ENCODE measurements at regions not wholly inside any gene's neighbourhood (a gene's known extent, or its start where the extent isn't known, plus 50 kb on each side); places are given as distances from the start of the nearest gene placed in this dataset.

- Histone ChIP-seq H3K4me2 (replicated peaks; ENCODE audit: extremely low read depth, low read length, poor library complexity, severe bottlenecking) (no peak overlapping the region), H4K20me1 (ENCODE audit: insufficient read depth, low read length) (no peaks in the 10 kb centered on the region), H2AFZ (ENCODE audit: insufficient read depth, low read depth, low read length, poor library complexity, severe bottlenecking) (no peak overlapping the region), H3K27ac (ENCODE audit: low read depth in 1 of 2, low read length in 2 of 2) (no peak overlapping the region), H3K36me3 (replicated peaks in 1 of 2; ENCODE audit: control insufficient read depth in 1 of 2, insufficient read depth in 2 of 2, low read length in 2 of 2) (no peaks in the 10 kb centered on the region), H3K9ac (ENCODE audit: insufficient read depth, low read length, poor library complexity, severe bottlenecking) (no peak overlapping the region), H3K4me3 (replicated peaks in 1 of 3; ENCODE audit: low read depth in 2 of 3, low read length in 3 of 3) (no peak overlapping the region), H3K4me1 (ENCODE audit: control insufficient read depth in 1 of 2, insufficient read depth in 2 of 2, low read length in 2 of 2) (no peaks in the 10 kb centered on the region), H3K27me3 (ENCODE audit: control insufficient read depth in 2 of 2, insufficient read depth in 2 of 2, low read length in 2 of 2) (no peaks in the 10 kb centered on the region), H3K79me2 (ENCODE audit: insufficient read depth, low read length) (no peaks in the 10 kb centered on the region), H3K9me3 (replicated peaks in 1 of 2; ENCODE audit: control insufficient read depth in 1 of 2, insufficient read depth in 1 of 2, low read length in 2 of 2) (peaks cover 50 to 53% of the 10 kb centered on the region in 2 donors)
- intact Hi-C loops (cut with micrococcal nuclease): no loop called here
- WGBS (ENCODE audit: insufficient coverage): 96% methylated on average over 3 of the region's 5 CpGs
- Mint-ChIP-seq H3K4me3 (no peak overlapping the region), H3K27me3 (ENCODE audit: low read depth in 3 of 3) (no peaks in the 10 kb centered on the region), H3K4me1 (no peaks in the 10 kb centered on the region), H3K36me3 (no peaks in the 10 kb centered on the region), H3K27ac (no peak overlapping the region), H3K9me3 (peaks cover 9 to 21% (median 17%) of the 10 kb centered on the region in 7 donors)
- no peak for DNase-seq
- no peak for TF ChIP-seq CTCF (IDR thresholded peaks at IDR 0.05)
These were observed 717.9 kb downstream of the AMY1C start for GRCh38 chr1:104467590-104467989.

DNA sequence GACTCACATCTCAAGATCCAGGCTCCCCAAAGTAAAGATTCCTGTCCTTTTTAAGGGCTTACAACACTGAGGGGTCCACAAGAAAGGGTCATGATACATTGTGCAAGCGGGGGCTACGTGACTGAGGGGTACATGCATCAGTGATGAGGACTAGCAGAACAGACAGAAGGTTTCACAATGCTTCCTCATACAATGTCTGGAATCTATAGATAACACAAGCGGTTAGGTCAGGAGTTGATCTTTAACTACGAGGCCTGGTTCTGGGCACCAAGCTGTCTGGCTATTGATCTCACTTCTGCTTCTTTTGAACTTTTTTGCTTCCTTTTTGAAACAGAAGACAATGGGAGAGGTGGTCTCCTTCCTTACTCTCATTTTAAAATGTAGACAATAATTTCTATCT lies 718.6 kb downstream of the AMY1C start:
- H3K9ac ChIP-seq (ENCODE audit: insufficient read depth, low read length, poor library complexity, severe bottlenecking): no peak overlapping the region
- no peak overlapping the region for H3K4me3 ChIP-seq (replicated peaks in 1 of 3; ENCODE audit: low read depth in 2 of 3, low read length in 3 of 3)
- H3K27me3 Mint-ChIP-seq (ENCODE audit: low read depth in 3 of 3): no peaks in the 10 kb centered on the region
- no peak overlapping the region for H3K27ac ChIP-seq (ENCODE audit: low read depth in 1 of 2, low read length in 2 of 2)
- H2AFZ ChIP-seq (ENCODE audit: insufficient read depth, low read depth, low read length, poor library complexity, severe bottlenecking): no peak overlapping the region
- no peaks in the 10 kb centered on the region for H3K79me2 ChIP-seq (ENCODE audit: insufficient read depth, low read length)
- no peak overlapping the region for H3K27ac Mint-ChIP-seq
- H3K4me2 ChIP-seq (replicated peaks; ENCODE audit: extremely low read depth, low read length, poor library complexity, severe bottlenecking): no peak overlapping the region
- no peaks in the 10 kb centered on the region for H3K36me3 Mint-ChIP-seq
- H3K9me3 Mint-ChIP-seq: peaks cover 5 to 15% (median 12%) of the 10 kb centered on the region in 7 donors
- H3K4me3 Mint-ChIP-seq: no peak overlapping the region
- TF ChIP-seq CTCF (IDR thresholded peaks at IDR 0.05): no peak
- no peak for DNase-seq
- no peaks in the 10 kb centered on the region for H3K36me3 ChIP-seq (replicated peaks in 1 of 2; ENCODE audit: control insufficient read depth in 1 of 2, insufficient read depth in 2 of 2, low read length in 2 of 2)
- intact Hi-C loops (cut with micrococcal nuclease): no loop called here
- H4K20me1 ChIP-seq (ENCODE audit: insufficient read depth, low read length): no peaks in the 10 kb centered on the region
- no peaks in the 10 kb centered on the region for H3K27me3 ChIP-seq (ENCODE audit: control insufficient read depth in 2 of 2, insufficient read depth in 2 of 2, low read length in 2 of 2)
- WGBS (ENCODE audit: insufficient coverage): 78% methylated on average over 2 of the region's 4 CpGs
- H3K9me3 ChIP-seq (replicated peaks in 1 of 2; ENCODE audit: control insufficient read depth in 1 of 2, insufficient read depth in 1 of 2, low read length in 2 of 2): peaks cover 46 to 50% of the 10 kb centered on the region in 2 donors
- H3K4me1 ChIP-seq (ENCODE audit: control insufficient read depth in 1 of 2, insufficient read depth in 2 of 2, low read length in 2 of 2): no peaks in the 10 kb centered on the region
- H3K4me1 Mint-ChIP-seq: no peaks in the 10 kb centered on the region
